GM19438 (cell line): ENCODE measurements at regions not wholly inside any gene's neighbourhood (a gene's known extent, or its start where the extent isn't known, plus 50 kb on each side); places are given as distances from the start of the nearest gene placed in this dataset.

ENCODE experiments used
- ATAC-seq: cut with Tn5 transposase; IDR thresholded peaks from one replicate; pipeline ENCODE4 v1.9.1; 2021; ENCODE audit warnings: low read depth; ENCODE audit not compliant: unreplicated experiment

DNA sequence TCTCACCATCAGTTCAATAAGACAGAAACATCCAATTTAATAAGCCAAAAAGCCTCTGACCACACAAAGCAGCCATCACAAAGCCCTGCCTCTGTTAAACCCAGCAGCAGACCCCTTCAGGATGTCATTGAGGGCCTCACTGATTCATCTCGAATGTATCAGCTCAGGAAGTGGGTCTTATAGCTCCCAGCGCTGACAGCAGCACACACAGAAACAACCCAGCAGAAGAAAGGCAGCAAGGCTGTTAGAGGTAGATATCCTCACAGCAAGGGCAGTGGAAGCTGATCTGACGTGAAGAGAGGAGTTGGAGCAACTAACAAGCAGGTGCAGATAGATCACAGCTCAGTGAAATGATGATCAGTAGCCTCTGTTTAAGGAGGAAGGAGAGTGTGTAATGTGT is 86.2 kb upstream of the NCAM1 start:
- ATAC-seq: no peak

DNA sequence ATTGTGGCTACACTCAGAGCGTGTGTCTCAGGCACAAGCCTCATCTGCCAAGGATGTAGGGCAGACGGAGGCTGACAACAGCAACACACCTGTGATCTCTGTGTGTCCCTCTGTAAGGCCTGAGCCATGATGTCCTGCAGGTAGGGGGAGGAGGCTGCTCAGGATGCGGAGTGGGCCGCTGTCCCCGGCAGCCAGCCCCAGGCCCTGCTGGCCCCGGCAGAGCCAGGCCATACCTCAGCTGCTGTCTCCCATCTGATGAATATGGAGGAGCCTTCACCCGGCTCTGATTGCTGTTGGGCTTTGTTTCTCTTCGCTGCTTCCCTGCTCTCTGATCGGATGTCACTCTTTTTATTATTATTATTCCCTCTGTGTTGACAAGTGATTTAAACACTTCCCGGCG is 83.6 kb upstream of the NCAM1 start:
- no peak for ATAC-seq

DNA sequence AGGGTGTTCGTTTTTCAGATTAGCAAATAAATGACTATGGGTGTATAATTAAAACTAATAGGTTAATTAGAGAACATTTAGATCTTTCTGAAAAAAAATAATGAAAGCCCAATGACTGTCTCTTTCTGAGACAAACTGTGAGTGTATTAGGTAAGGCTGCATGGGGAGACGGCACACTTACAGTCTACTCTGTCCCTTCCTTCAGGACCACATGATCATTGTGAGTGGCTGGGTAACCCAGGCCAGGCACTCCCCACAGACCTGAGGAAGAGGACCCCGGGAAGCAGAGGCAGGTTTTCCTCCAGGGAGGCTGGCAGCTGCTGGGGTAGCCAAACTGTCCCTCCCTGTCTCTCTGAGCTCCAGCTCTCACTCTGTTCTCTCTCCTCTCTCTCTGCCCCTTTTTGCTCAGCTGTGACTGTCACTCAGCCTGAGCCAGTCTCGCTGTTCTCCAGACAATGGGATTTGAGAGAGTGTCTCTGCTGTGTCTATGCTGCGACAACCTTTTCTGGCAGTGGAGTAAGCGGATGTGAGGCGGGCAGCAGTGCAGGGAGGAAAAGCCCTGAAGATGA is 83.1 kb upstream of the NCAM1 start:
- no peak for ATAC-seq

DNA sequence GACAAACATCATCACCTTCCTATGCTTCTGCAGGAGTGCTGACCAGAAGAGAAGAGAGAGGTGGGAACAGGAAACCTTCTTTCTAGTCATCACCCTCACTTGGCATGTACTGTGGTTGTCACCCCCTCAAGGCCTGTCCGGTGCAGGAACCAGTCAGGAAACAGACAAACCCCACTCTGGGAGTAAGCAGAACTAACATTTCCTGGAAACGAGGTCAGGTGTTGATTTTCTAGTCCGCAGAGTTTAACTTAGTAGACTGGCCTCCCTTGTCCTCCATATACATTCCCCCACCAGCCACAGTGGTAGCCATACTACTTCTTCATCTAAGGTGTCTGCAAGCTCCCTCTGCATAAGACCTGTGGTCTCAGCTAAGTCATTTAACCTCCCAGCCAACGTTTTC is 80.7 kb upstream of the NCAM1 start:
- no peak for ATAC-seq

DNA sequence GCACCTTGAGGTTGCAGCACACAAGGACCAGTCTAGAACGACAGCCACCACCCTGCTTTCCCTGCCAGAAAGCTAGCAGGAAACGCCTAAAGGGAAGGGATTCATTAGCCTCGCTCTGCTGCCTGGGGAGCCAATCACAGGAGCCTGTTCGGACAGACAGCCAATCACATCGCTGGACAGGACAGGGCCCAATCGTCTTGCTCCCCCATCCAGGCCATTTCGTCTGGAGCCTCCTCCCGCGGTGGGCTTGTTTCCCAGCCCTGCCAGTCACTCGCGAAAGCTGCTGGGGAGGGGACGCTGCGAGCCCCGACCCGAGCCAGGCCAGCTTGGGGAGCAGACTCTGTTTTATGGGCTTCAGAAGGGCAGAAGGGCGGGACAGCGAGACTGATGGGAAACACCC is 79.8 kb upstream of the NCAM1 start:
- no peak for ATAC-seq

DNA sequence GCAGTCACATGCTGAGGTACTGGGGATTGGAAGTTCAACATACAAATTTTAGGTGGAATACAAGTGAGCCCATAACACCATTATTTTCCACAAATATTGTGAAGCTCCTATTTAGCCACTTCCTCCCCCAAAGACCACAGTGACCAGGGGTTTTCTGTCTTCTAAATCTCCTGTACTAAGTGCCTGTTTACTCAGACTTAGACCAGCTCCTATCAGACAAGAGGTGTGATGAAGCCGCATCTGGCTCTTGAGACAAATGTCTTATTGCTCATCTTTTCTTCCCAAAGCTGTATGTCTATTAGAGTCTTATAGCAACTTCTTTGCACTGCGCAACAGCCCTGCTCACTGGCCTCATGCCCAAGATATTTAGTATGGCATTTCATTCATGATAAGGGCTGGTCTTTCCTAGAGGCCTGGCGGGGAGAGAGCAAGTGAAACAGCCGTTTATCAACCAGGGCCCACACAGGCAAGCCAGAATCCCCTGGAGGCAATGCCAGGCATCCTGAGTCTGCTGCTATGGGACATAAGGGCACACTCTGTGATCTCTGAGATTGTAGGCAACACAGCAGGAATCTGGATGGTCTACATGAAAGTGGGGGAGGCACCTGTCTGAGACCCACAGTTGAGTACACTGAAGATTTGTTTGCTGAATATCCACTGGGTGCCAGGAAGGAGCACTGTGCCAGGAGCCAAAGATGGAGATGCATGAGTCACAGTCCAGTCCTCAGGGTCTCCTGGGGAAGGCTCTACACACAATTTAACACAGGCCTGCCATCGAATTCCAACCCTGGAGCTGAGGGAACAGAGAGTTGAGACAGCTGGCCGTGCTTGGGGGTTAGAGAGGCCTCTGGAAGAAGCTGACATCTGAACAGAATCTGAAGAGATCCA is 78.5 kb upstream of the NCAM1 start:
- ATAC-seq: no peak

DNA sequence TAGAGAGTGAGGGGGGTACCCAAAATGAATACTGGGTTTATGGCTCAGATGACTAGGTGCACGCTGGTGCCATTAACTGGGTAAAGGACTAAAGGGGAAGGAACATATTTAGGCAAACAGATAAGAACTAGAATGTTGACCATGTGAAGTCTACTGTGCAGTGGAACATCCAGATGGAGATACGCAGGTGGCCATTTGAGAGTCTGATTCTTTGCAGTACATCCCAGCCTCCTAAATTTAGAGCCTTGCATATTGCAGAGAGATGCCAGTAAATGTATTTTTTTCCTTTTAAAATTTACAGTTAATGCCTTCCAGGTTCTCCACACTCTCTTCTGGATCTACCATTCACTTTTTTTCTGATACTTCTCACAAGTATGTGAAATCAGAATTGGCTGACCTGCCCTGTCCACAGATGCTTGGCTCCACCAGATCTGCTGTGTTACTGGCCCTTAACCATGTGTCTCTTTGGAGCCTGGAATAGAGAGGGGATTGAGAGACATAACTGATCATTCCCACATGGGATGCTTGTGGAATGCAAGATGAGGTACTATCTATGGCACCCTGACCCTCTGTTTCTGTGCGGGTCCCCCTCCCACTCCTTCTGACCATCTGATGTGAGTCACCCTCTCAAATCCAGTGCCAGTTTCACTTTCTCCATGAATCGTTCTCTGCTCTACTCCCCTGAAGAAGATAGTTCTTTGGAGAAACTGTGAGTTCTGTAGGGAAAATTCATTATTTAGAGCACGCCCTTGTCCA is 77.0 kb upstream of the NCAM1 start:
- ATAC-seq: no peak

DNA sequence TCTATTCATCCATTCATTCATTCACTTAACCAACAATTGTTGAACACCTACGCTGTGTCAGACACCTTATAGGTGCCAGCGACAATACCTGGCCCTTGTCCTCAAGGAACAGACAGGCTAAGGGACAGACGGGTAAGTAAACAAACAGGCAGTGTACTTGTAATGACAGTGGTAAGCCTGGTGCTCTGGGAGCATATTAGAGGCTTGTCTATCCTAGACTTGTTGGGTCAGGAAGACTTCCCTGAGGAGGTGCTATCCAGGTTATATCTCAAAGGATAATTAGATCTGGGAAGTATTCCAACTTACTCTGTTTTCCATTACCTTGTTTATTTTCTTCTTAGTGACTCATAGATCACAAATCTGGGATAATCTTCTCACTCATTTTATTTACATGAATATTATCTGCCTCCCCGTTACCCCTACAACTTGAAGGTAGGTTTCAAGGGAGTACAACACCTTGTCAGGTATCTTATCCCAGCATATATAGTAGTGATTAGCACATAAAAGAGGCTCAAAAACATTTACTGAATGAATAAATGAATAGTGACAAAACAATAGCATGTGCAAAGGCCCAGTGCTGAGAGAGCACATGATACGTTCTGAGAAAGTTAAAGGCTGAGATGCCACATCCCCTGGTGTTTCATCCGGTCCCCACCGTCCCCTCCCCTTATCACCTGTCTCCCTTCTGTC is 75.3 kb upstream of the NCAM1 start:
- no peak for ATAC-seq

DNA sequence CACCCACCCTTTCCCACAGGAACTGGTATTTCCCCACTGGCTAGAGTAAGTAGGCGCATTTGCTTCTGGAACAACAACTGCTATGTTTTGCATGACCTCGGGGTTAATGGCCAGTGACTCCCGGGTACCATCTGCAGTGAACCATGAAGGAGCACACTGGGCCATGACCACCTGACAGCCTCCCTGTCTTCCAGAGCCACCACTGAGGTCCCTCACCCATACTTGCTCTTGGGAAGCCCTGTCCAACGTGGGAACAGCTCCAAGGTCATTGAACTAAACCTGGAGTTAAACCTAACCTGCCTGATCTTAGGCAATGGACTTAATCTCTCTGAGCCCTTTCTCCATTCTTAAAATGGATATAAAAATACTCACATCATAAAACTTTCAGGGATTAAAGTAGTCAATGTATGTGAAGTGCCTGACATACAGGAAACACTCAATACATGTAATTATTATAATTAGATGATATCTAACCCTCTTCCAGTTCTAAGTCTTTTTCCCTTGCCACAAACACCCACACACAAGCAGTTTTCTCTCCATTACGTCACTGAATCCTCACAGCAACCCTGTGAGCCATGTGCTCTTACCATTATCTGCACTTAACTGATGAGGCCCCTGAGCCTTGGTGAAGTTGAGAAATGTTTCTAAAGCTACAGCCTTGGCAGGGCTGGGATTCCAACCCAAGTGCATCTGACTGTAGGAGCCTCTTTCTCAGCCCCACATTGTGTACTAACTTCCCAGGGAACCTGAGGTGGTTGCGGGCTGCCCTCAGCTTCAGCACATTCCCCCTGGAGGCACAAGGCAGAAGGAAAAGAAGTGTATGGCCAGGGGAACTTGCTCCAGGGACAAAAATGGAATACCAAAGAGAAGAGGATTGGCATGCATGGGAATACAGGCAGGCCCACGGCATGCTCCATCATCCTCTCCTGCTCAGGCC is 74.5 kb upstream of the NCAM1 start:
- no peak for ATAC-seq

DNA sequence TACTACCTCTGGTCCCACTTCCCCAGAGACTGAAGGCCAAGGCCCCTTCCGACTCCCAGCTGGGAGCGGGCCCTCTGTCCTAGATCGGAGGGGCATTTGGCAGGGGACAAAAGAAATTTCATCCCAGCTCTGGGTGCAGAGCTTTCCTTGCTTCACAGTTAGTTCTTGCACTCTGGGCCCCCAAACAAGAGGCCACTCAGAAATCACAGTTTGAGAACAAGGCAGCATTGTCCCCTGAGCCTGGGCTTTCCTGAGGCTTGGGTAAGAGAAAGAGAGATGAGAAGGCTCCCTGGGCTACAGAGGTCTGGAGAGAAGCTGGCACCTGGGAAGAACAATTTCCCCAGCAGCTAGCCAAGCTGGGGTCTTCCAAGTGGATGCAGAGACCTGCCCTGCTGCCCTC is 71.8 kb upstream of the NCAM1 start:
- no peak for ATAC-seq

DNA sequence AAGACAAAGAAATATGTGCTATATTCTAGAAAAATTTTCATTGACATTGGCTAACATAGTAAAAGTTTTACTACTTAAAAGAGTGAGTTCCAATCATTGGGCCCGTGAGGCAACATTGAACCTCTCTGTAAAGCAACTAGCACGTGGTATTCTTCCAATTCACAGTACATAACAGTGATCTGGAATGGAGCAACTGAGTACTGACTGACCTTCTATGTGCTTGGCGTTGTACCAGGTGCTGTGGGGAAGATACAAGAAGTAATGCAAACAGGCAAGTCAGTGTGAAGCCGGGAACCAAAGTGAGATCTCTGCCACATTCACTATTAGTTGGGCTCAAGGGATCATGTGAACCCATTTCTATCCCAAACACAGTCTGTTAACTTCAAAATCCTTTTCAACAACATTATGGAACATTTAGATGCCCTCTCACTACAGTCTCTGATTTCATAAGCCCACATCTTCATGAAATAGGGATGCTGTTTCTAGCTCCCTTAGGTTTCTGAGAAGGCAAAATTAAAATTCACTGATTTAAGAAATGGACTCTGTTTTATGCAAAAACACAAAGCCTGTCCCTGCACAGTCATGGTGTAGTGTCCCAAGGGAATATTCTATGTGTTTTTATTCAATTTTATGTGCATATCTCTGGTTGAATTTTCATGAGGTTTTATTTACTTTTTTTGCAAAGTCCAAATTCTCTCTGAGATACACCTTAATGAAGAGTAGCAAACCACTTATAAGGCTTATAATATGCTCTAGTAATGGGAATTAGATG is 61.8 kb upstream of the NCAM1 start:
- ATAC-seq: no peak

DNA sequence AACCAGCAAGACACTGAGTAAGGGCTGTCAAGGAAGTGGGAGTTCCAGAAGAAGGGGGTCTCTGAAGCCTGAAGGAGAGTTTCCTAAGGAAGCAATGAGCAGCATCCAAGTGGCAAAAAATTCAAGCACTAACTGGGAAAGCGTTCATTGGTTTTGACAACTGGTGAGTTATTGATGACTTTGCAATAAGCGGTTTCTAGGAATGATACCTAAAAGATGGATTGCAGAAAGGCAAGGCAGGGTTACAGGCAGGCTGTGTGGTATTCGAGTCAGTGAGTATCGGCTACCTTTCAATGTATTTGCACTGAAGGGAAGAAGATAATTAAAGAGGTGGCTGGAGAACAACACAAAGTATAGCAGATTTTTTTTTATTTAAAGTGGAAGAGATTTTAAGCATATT is 59.3 kb upstream of the NCAM1 start:
- no peak for ATAC-seq

DNA sequence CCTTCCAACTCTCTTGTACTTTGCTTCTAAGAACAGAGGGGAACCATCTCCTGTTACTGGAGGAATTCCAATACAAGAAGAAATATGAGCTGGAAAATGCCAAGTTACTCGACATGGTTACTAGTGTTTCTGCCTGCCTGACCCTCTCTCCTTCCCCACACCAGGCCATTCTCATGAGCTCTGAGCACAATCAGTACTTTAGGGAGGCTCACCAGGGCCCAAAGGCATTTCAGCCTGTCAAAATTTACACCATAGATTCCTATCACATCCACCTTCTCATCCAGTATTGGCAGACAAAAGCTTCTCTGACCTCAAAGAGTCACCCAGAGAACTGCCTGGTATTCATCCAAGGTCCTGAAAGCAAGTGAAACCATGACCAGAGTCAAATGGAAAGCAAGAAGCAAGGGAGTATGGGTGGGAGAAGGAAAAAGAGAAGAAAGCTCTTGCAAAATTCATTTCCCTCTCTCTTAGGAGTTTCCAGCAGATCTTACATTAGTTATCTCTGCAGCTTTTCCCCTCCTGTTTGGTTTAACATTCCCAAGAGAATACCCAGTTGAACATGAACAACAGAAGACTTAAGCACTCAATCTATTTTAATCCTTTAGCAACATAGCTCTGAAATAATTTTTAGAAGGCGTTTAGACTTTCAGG is 58.7 kb upstream of the NCAM1 start:
- no peak for ATAC-seq

DNA sequence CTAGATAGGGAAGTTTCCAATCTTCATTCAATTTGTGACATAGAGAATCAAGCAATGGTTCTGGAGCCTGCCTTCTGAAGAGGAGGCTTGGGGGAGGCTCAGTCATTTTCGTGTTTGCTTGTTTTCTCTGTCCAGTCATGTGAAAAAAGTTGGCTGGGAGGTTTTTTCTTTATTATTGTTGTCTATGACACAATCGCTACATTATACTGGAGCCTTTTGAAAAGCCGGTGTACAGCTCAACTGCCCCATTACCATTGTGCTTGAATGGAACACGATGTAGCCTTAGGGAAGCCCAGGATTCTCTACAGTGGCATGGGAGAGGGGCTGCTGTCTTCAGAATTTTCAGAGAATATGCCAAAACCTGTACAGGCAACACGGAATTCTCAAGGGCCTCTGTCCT is 57.9 kb upstream of the NCAM1 start:
- ATAC-seq: no peak

DNA sequence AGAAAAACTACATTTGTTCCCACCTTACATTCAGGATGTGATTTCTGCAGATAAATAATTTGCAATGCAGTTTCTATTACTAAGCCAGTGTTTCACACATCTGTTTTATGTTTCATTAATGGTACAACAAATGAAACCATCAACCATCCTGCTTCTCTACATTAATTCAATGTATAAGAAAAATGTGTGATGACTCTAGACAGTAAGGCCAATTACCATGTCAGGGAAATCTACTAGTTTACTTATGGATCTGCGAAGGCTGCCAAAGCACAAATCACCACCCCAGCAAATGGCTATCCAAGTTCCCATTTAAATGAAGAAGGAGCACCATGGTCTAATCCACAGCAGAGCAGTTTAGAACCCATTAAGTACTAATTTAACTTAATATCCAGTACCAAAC is 50.1 kb upstream of the NCAM1 start:
- no peak for ATAC-seq
